ENCODE measurements at regions not wholly inside any gene's neighbourhood (a gene's known extent, or its start where the extent isn't known, plus 50 kb on each side); places are given as distances from the start of the nearest gene placed in this dataset.

DNA sequence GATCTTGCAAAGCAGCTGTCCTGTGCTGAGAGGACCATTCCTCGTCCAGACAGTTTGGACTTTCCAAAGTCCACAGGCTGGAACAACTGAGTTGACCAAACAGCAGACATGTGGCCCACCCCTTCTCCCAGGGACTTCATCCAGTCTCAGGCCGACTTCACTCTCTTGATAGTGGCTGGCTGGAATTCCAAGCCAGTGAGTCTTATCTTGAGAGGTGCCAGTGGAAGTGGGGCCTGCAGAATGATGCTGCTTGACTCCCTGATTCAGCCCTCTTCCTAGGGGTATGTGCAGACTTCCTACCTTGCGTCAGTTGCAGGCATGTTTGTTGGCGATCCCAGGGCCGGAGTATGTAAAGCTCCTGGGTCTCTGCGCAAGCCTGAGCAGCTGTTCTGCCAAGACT, 131.4 kb upstream of the TSLP start:
- TF ChIP-seq, protein P1, sequence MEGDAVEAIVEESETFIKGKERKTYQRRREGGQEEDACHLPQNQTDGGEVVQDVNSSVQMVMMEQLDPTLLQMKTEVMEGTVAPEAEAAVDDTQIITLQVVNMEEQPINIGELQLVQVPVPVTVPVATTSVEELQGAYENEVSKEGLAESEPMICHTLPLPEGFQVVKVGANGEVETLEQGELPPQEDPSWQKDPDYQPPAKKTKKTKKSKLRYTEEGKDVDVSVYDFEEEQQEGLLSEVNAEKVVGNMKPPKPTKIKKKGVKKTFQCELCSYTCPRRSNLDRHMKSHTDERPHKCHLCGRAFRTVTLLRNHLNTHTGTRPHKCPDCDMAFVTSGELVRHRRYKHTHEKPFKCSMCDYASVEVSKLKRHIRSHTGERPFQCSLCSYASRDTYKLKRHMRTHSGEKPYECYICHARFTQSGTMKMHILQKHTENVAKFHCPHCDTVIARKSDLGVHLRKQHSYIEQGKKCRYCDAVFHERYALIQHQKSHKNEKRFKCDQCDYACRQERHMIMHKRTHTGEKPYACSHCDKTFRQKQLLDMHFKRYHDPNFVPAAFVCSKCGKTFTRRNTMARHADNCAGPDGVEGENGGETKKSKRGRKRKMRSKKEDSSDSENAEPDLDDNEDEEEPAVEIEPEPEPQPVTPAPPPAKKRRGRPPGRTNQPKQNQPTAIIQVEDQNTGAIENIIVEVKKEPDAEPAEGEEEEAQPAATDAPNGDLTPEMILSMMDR (IDR thresholded peaks at IDR 0.05; ENCODE audit: insufficient read depth, low read depth, low read length, missing control alignments), result no peak

GRCh38 chr5:110945874-110946436, 125.6 kb upstream of the TSLP start:
- TF ChIP-seq, protein P1 (IDR thresholded peaks at IDR 0.05; ENCODE audit: insufficient read depth, low read depth, low read length, missing control alignments), result no peak
- DNase-seq (ENCODE audit: low read depth), result no peak
- no peak overlapping the region for H3K4me3 ChIP-seq (ENCODE audit: low read depth, low read length)

More for the DNA sequence above, 131.4 kb upstream of the TSLP start:
- no peak for DNase-seq (ENCODE audit: low read depth)
- no peak overlapping the region for H3K4me3 ChIP-seq (ENCODE audit: low read depth, low read length)

DNA sequence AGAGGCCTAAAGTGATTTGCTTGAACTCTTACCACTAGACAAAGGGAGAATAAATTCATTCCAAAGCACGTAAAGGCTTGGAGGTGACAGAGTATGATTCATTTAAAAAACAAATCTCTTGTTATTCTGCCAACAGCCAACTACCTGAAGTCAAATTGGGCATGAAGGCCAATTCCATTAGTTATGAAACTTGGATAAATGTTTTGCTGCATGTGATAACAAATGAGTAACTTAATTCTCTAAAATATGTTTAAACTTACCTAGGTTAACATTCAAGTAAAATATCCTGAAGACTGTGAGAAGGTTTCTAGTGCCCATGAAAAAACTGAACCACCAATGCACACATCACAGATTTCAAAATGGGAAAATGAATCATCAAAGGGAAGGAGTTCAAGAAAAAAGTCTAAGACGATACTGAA, 120.1 kb upstream of the TSLP start:
- no peak for DNase-seq (ENCODE audit: low read depth)
- no peak overlapping the region for H3K4me3 ChIP-seq (ENCODE audit: low read depth, low read length)
- TF ChIP-seq, protein P1 (IDR thresholded peaks at IDR 0.05; ENCODE audit: insufficient read depth, low read depth, low read length, missing control alignments), result no peak

- H3K4me3 ChIP-seq (ENCODE audit: low read depth, low read length), result no peak overlapping the region
- TF ChIP-seq, protein P1 (IDR thresholded peaks at IDR 0.05; ENCODE audit: insufficient read depth, low read depth, low read length, missing control alignments), result no peak
- no peak for DNase-seq (ENCODE audit: low read depth)
Observed at GRCh38 chr5:110956280-110956912, 115.1 kb upstream of the TSLP start.

- H3K4me3 ChIP-seq (ENCODE audit: low read depth, low read length), result no peak overlapping the region
- TF ChIP-seq, protein P1 (IDR thresholded peaks at IDR 0.05; ENCODE audit: insufficient read depth, low read depth, low read length, missing control alignments), result no peak
- no peak for DNase-seq (ENCODE audit: low read depth)
Observed at GRCh38 chr5:110956913-110957813, 114.3 kb upstream of the TSLP start.

DNA sequence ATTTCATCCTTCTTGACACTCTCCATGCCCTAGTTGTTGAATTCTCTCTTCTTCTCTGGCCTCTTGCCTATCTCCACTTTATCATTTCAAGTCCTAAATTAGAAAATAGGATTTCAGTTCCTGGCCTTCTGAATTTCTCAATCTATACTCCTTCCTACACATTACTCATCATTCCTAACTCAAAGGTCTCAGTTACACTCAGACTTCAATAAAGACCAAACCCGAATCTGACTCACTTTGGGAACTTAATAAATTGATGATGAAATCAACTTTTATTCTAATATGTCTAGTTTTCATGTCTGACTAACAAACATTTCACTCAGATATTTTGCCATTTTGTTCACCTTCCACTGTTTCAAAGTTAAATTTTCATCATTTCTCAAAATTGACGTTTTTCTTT, 113.6 kb upstream of the TSLP start:
- DNase-seq (ENCODE audit: low read depth), result no peak
- TF ChIP-seq, protein P1 (IDR thresholded peaks at IDR 0.05; ENCODE audit: insufficient read depth, low read depth, low read length, missing control alignments), result no peak
- H3K4me3 ChIP-seq (ENCODE audit: low read depth, low read length), result no peak overlapping the region
